Heart left ventricle (tissue), 13 donors: ENCODE measurements at regions not wholly inside any gene's neighbourhood (a gene's known extent, or its start where the extent isn't known, plus 50 kb on each side); places are given as distances from the start of the nearest gene placed in this dataset.

Experiments
- POLR2A ChIP-seq, 2 donors: fragments of 450-650 bp; IDR thresholded peaks; one replicate each; pipeline ENCODE4 v1.6.1; 2017; ENCODE audit warnings: antibody characterized with exemption in 2 of 2, mild to moderate bottlenecking in 2 of 2, moderate library complexity in 2 of 2
- TF ChIP-seq, protein P1 (sequence below), 12 donors: fragments of 200-600 bp; sonication (generic) in 4 of 12; IDR thresholded peaks; one replicate each; pipeline versions ENCODE4 v1.5.0 to v1.8.0; 2018 to 2022; ENCODE audit warnings: antibody characterized with exemption in 12 of 12, mild to moderate bottlenecking in 5 of 12
- donor health status: ischemic (EF 13 %, LVEDD 7.1; RV severe dilation, severe dysfunction).
- donor health status: DM: no; HTN: yes; CAD: no.
- donor health status: DM: no; HTN: no; CAD: no.
- donor health status: ischemic (EF 25% LVEDD 6.9; RV normal size, moderate dysfunction).
- donor health status: ischemic (EF 25% LVEDD 5.7; RV mildly dilated, moderate dysfunction).
- donor health status: ischemic (EF 35%, LVEDD 5.7; RV mildly dilated, moderate dysfunction).
- donor health status: nonischemic (EF 11% LVEDD 7.7; RV severe dilation, severe dysfunction).
- donor health status: DM: yes; HTN: yes; CAD: no.
- donor health status: PGD.
- donor health status: ischemic (EF 29% LVEDD 5.4; RV normal size, mild dysfunction).
- donor health status: nonischemic (EF 23%, LVEDD 6.1; RV moderate dilation, normal function).

- TF ChIP-seq, protein P1, sequence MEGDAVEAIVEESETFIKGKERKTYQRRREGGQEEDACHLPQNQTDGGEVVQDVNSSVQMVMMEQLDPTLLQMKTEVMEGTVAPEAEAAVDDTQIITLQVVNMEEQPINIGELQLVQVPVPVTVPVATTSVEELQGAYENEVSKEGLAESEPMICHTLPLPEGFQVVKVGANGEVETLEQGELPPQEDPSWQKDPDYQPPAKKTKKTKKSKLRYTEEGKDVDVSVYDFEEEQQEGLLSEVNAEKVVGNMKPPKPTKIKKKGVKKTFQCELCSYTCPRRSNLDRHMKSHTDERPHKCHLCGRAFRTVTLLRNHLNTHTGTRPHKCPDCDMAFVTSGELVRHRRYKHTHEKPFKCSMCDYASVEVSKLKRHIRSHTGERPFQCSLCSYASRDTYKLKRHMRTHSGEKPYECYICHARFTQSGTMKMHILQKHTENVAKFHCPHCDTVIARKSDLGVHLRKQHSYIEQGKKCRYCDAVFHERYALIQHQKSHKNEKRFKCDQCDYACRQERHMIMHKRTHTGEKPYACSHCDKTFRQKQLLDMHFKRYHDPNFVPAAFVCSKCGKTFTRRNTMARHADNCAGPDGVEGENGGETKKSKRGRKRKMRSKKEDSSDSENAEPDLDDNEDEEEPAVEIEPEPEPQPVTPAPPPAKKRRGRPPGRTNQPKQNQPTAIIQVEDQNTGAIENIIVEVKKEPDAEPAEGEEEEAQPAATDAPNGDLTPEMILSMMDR (IDR thresholded peaks at IDR 0.05), result no peak
- no peak for TF ChIP-seq POLR2A (IDR thresholded peaks at IDR 0.05)
Measured at GRCh38 chr6:27038498-27038897, 209.0 kb upstream of the PRSS16 start.
